Left ventricle myocardium inferior (tissue), 1 donor: ENCODE measurements at regions not wholly inside any gene's neighbourhood (a gene's known extent, or its start where the extent isn't known, plus 50 kb on each side); places are given as distances from the start of the nearest gene placed in this dataset.
A peak's percentile ranks its signal among the peaks of the same experiment; 100 is the strongest.

Experiments
- DNase-seq: peaks from one replicate; pipeline ENCODE4 v3.0.0-alpha.2; 2020
- H3K27ac ChIP-seq: fragments of 200-600 bp; replicated peaks from 2 replicates; pipeline ENCODE4 v1.8.0; 2021
- H3K27me3 ChIP-seq: fragments of 200-600 bp; 2 replicates; pipeline ENCODE4 v1.8.0; 2021; ENCODE audit warnings: low read depth
- H3K36me3 ChIP-seq: fragments of 200-600 bp; 2 replicates; pipeline ENCODE4 v1.8.0; 2021
- H3K4me1 ChIP-seq: fragments of 200-600 bp; 2 replicates; pipeline ENCODE4 v1.8.0; 2021
- H3K4me3 ChIP-seq: fragments of 200-600 bp; 2 replicates; pipeline ENCODE4 v1.8.0; 2021; ENCODE audit warnings: mild to moderate bottlenecking, moderate library complexity
- H3K9me3 ChIP-seq: fragments of 200-600 bp; replicated peaks from 2 replicates; pipeline ENCODE4 v1.8.0; 2021
- intact Hi-C: fragments of 100-400 bp; cut with micrococcal nuclease; formaldehyde crosslinking; loops from one replicate; pipeline ENCODE4 v1.11.0; 2022
- TF ChIP-seq, protein P1 (sequence below): fragments of 200-600 bp; IDR thresholded peaks from 2 replicates; pipeline ENCODE4 v1.8.0; 2021; ENCODE audit warnings: antibody characterized with exemption, mild to moderate bottlenecking, borderline replicate concordance
- donor health status: DM: no; HTN: yes; CAD: no; lungs with severe emphysema.

- DNase-seq, result no peak
- H3K27ac ChIP-seq, result no peak overlapping the region
- H3K4me3 ChIP-seq, result no peak overlapping the region
- intact Hi-C loops, result no loop called here
- H3K9me3 ChIP-seq, result peaks cover 36% of the 10 kb centered on the region
- H3K36me3 ChIP-seq, result no peaks in the 10 kb centered on the region
- TF ChIP-seq, protein P1, sequence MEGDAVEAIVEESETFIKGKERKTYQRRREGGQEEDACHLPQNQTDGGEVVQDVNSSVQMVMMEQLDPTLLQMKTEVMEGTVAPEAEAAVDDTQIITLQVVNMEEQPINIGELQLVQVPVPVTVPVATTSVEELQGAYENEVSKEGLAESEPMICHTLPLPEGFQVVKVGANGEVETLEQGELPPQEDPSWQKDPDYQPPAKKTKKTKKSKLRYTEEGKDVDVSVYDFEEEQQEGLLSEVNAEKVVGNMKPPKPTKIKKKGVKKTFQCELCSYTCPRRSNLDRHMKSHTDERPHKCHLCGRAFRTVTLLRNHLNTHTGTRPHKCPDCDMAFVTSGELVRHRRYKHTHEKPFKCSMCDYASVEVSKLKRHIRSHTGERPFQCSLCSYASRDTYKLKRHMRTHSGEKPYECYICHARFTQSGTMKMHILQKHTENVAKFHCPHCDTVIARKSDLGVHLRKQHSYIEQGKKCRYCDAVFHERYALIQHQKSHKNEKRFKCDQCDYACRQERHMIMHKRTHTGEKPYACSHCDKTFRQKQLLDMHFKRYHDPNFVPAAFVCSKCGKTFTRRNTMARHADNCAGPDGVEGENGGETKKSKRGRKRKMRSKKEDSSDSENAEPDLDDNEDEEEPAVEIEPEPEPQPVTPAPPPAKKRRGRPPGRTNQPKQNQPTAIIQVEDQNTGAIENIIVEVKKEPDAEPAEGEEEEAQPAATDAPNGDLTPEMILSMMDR, result no peak
- no peaks in the 10 kb centered on the region for H3K27me3 ChIP-seq
- H3K4me1 ChIP-seq, result peaks cover 17% of the 10 kb centered on the region
Observed at GRCh38 chr16:62642677-62643076, 606.4 kb upstream of the CDH8 start.

DNA sequence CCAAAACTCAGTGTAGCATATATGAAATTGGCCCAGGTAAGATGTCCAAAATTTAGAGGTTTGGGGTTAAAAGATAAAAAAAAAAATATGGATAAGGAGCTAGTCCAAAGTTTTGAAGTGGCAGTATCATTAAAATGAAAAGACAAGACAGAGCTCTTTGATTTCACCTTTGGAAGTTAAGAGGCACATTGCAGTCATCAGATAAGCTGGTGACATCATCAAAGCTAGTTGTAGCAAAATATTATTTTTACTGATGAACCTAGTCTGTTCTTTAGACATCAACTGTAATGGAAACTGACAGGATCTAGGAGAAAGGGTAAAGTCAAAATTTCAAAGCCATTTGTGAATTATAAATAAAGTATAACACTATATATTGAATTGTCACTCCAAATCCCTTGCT, 603.7 kb upstream of the CDH8 start:
- peaks cover 8% of the 10 kb centered on the region for H3K9me3 ChIP-seq
- H3K4me3 ChIP-seq, result no peak overlapping the region
- intact Hi-C loops, result no loop called here
- H3K4me1 ChIP-seq, result peaks cover 17% of the 10 kb centered on the region
- TF ChIP-seq, protein P1, result no peak
- no peak for DNase-seq
- H3K27ac ChIP-seq, result no peak overlapping the region
- no peaks in the 10 kb centered on the region for H3K27me3 ChIP-seq
- no peaks in the 10 kb centered on the region for H3K36me3 ChIP-seq

DNA sequence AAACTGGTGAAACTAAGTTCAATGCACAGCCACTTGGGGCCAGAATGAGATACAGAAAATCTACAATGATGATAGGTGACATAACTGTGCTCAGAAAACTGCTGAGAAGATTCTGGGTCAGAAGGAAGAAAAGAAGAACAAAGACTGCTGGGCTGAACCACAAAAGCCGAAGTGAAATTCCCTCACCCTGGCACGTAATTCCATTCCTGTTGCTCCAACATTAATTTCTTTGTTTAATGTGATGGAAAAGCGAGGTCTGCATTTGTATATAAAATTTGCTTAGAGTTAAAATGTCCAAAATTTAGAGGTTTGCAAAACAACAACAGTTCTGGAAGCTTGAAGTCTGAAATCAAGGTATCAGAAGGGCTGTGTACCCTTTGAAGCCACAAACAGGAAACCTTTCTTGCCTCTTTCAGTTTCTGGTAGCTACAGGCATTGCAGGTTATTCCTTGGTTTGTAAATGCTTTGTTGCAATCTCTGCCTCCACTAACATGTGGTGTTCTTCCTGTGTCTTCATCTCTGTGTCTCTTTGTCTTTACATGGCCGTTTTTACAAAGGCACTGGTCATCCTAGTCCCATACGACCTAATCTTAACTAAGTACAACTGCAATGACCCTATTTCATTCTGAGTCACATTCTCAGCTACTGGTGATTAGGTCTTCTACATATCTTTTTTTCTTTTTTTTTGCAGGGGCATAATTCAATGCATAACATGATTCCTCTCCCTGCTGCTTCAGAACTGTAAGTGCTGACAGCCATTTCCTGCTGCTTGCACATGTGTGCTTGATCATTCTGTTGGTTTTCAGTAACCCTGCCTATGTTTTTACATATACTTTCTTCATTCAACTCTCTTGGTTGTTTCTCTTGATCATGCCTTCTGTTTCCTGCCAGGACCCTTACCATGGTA, 603.0 kb upstream of the CDH8 start:
- peak overlapping the region; percentile 5 for H3K27ac ChIP-seq
- TF ChIP-seq, protein P1, result no peak
- H3K9me3 ChIP-seq, result peaks cover 3% of the 10 kb centered on the region
- intact Hi-C loops, result no loop called here
- no peaks in the 10 kb centered on the region for H3K27me3 ChIP-seq
- peaks cover 17% of the 10 kb centered on the region for H3K4me1 ChIP-seq
- H3K36me3 ChIP-seq, result no peaks in the 10 kb centered on the region
- H3K4me3 ChIP-seq, result no peak overlapping the region
- DNase-seq, result no peak

DNA sequence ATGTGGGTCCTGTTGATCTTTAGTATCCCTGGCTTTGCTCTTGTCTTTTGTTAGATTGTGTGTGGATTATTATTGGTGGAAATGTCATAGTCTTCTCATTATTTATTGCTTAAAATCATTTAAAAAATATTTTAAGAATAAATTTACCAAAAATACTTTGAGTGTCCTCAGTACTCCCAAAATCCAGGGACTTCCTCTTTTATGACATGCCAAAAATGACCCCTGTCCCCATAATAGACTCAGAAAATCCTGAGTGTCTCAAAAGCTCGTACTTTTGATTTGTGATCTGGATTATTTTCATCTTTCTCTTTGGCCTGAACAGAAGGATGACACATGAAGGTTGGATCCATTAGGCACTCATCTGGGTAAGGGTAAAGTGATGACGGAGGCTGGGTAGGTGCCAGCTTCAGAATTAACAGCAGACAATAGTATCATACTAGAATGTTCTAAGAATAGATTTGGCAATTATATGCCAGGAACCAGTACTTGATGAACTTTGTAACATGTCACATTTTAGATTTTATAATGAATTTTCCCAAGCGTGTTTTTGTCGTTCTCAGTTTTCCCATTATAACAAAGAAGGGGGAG, 602.2 kb upstream of the CDH8 start:
- no peak overlapping the region for H3K4me3 ChIP-seq
- peak; percentile 19 for DNase-seq
- intact Hi-C loops, result no loop called here
- H3K27me3 ChIP-seq, result no peaks in the 10 kb centered on the region
- TF ChIP-seq, protein P1, result no peak
- no peaks in the 10 kb centered on the region for H3K9me3 ChIP-seq
- peaks cover 17% of the 10 kb centered on the region for H3K4me1 ChIP-seq
- peak overlapping the region; percentile 5 for H3K27ac ChIP-seq
- H3K36me3 ChIP-seq, result no peaks in the 10 kb centered on the region

GRCh38 chr16:62625326-62625725, 589.1 kb upstream of the CDH8 start:
- TF ChIP-seq, protein P1, result no peak
- no peak overlapping the region for H3K4me3 ChIP-seq
- no peaks in the 10 kb centered on the region for H3K36me3 ChIP-seq
- DNase-seq, result no peak
- peaks cover 14% of the 10 kb centered on the region for H3K9me3 ChIP-seq
- H3K4me1 ChIP-seq, result no peaks in the 10 kb centered on the region
- no peaks in the 10 kb centered on the region for H3K27me3 ChIP-seq
- intact Hi-C loops, result no loop called here
- no peak overlapping the region for H3K27ac ChIP-seq
